COLO668 (cell line): ENCODE measurements at regions not wholly inside any gene's neighbourhood (a gene's known extent, or its start where the extent isn't known, plus 50 kb on each side); places are given as distances from the start of the nearest gene placed in this dataset.
"Not testable (repeated sequence)": the region's sequence is repeated elsewhere in the genome, so short reads cannot be mapped to it uniquely, and the experiment has no call there.

ENCODE experiments used
- DNase-seq: peaks from one replicate; lab custom pipeline; 2025; ENCODE audit not compliant: unreplicated experiment; lab: John Stamatoyannopoulos, UW

DNA sequence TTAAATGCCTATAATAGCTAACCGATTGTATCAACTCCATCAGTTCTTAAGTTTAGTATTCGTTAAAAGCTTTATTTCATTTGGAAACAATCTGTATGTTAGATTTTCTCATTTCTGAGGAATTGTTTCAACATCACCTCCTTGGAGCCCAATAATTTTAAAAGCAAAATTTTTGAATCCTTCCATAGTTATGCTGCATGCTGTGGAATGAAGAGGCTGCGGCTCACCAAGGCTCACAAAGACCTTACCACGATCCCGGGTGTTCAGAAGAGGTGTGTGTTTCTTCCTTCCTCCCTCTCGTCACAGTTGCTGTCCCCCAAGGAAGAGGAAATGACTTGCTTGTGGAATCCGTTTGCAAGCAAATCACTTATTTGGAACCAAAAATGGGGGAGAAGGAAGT lies 143.8 kb downstream of the FGF1 start:
- no peak for DNase-seq

DNA sequence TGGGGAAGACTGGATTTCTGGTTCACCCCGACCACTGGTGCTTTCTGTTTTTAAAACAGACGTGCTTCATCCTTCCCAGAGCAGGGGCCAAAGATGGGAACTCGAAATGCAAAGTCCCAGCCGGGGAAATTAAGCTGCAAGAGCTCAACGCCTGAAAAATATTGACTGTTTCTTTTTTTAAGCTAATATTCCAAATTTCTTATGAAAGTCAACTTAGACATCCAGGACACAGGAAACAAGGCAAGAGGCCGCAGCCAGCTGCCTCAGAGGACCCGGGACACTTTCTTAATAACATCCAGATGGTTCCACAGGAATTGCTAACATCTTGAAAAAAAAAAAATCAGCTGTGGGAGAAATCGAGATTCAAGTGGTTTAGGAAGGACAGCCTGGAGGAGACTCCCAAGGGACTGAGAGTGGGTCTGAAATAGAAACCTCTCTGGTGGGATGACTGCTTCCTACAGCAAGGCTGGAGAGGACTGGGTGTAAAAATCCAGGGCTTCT lies 144.9 kb downstream of the FGF1 start:
- no peak for DNase-seq

DNA sequence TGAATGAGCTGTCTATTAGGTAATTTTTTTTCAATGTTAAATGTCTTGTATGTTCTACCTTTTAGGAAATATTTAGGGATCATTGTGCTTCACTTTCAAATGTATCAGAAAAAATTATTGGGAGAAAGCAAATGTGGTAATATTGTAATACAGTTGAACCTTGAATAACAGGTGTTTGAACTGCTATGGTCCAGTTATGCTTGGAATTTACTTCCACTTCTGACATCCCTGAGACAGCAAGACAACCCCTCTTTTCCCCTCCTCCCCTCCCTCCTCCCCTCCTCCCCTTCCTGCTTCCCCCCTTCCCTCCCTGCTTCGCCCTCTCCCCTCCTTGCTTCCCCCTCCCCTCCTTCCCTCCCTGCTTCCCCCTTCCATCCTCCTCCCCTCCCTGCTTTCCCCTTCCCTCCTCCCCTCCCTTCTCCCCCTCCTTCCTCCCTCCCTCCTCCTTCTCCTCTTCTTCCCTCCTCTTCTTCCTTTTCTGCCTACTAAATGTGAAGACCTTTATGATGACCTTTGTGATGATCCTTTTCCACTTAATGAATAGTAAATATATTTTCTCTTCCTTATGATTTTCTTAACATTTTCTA lies 146.6 kb downstream of the FGF1 start:
- no peak for DNase-seq

DNA sequence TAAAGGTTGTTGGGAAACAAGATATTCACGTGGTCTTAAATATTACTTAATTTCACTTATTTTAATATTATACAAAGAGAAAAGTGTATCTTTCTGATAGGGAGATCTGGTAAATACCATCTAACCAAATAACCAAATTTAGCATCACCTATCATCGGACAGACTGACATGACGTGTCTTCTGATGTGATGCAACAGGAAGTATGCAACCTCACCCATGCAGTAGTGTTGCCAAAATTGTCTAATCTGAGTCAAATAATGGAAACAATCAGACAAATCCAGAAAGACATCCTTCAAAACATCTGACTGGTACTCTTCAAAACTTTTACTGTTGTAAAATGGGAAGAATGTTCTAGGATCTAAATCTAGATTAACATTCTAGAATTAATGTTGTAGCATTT lies 148.0 kb downstream of the FGF1 start:
- DNase-seq = no peak

DNA sequence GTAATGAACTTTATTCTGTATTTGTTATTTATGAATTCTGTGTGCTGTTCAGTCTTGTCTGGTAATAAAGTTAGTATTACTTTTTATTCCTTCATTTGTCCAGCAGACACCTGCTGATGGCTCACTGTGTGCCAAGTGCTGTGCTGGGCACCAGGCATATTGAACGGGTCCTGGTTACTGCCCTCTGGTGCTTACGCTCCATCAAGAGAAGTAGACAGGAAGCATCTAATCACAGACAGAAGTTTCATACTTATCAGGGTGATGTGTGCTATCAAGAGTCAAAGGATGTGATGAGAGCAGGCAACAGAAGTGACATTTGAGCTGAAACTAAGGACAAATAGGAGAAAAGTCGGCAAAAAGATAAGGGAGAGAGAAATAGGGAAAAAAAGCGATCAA lies 153.1 kb downstream of the FGF1 start:
- DNase-seq = no peak

DNA sequence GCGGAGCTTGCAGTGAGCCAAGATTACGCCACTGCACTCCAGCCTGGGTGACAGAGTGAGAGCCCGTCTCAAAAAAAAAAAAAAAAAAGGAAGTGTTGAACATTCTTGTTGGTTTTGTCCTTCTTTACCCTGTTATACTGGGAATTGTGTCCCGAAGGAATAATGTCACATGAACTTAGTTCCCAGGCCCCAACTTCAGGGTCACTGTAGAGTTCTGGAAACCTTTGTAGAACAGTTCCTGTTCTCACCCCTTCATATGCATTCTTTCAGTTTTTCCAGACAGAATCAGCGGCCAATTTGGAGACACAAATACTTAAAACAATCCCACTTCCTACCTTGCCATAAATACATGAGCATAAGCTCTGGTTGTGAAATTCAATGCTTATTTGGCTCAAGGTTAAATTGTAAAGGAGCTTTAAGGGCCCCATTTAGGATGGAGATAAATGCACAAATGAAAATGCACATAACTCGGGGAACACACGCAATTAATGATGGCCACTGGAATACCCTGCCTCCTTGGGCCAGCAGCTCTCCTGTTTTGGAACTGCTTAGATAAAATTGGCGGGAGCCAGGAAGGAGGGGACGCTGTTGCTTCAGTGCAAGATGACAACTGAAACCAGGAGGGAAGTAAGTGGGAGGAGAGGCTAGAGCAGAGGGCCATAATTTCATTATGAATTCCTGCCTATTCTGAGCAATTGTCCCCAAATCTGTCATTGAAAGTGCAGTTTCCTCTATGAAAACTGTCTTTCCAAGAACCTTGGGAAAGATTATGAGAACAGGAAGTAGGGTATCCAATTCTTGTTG lies 153.7 kb downstream of the FGF1 start:
- no peak for DNase-seq

DNA sequence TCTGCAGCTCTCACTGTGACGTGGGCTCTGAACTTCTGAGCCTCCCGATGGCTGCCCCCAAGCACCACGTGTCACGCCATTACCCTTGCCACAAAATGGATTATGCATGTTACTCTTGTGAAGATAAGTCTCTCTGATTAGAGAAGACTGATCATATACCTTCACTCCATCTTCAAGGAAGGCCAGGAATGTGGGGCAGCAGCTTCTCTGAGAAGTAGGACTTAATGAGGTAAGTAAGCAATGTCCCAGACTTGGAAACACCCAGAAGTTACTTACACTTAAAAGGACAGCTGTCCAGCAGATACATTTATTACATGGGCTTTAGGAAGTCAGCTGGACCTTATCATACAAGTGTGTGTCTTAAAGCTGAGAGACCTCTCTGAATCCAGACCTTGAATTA lies 155.0 kb downstream of the FGF1 start:
- no peak for DNase-seq

DNA sequence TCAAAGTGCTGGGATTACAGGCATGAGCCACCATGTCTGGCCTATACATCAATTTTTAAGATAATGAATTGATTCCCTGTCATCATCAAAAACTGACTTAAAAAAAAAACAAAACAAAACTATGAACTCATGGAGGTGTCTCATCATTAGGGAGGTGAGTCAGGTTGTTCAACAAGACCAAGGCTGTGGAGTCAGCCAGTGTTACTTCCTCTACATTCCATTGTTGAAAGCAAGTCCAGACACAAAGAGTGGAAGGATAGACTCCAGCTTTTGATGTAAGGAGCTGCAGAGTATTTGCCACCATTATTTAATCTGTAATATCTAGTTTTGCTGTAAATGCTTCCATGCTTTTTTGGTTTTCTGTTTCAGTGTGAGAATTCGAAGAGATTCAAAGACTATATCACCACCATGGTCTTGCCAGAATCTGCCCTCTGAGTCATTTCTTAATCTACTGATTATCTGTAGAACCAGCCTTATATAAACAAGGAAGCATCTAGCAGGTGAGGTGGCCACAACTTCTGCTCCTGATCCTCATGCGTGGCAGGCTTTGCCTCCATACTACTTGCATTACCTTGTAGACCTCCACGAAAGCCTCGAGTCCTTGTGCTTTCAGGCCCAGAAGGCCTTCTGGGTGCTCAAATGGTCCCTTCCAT lies 156.1 kb downstream of the FGF1 start:
- DNase-seq = no peak

DNA sequence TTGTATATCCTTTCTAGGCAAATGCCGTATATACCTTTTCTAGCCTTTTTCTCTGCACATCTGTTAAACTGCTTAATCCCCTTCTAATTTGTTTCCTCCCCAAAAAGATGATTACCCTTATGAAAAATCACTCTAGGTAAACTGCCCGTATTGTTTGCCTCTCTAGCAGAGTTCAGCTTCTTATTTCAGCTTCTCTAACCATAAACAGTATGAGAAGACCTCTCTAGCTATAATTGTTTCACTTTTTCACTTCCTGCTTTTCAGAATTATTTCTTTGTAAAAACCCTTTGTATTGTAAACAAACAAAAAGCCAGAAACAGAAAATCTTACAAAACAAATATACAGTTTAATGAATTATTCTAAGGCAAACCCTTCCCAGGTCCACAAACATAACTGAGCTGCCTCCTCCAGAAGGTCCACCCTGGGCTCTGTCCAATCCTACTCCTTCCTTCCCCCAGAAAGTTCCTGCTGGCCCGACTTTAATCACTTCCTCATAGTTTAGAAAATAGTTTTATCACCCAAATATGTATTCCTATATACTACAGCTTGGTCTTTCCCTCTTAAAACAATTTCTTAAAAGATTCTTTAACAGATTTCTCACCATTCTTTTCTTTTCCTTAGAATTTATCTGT lies 158.1 kb downstream of the FGF1 start:
- DNase-seq = no peak

DNA sequence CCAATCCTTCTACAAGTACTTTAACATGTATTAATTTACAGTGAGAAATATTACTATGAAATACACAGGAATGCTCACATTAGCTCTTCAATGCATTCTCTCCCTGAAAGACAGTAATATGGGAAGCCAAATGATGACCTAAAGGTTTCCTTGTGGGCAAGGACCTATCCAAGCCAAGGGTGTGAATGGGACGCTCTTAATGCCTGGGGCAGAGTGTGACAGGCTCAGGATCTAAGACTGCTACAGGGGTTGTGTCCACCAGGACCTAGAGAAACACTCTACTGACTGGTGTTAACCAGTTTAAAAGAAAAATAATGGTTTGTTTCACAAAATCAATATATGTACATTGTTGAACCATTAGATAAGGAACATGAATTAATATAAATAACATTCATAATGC lies 158.7 kb downstream of the FGF1 start:
- DNase-seq = no peak

DNA sequence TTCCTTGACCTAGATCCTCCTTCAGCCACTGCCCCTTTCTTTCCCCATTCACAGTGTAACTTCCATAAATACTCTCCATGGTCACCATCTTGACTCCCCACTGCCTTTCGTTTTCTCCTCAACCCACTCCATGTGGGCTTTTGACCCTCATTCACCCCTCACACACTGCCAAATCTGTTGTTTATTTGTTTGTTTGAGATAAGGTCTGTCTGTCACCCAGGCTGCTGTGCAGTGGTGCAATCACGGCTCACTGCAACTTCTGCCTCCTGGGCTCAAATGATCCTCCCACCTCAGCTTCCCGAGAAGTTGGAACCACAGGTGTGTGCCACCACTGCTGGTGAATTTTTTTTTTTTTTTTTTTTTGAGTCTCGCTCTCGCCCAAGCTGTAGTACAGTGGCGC lies 162.9 kb downstream of the FGF1 start:
- DNase-seq = no peak

DNA sequence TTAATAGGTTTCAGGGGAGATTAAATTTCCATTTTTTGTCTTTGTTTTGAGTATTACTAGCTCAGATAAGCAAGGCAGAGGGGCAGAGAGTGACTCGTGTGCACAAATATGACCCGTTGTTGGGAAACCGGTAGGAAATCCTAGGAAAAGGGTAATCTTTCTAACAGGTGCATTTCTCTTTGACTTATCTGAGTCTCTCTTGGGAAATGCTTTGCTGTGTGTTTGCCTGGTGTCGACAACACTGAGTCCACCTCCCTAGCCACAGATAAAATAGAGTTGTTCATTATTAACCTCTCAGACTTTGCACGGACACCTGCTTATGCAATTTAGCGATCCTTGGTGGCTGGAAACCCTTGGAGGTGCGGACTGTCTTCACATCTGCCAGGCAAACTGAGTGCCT lies 164.2 kb downstream of the FGF1 start:
- DNase-seq = no peak

DNA sequence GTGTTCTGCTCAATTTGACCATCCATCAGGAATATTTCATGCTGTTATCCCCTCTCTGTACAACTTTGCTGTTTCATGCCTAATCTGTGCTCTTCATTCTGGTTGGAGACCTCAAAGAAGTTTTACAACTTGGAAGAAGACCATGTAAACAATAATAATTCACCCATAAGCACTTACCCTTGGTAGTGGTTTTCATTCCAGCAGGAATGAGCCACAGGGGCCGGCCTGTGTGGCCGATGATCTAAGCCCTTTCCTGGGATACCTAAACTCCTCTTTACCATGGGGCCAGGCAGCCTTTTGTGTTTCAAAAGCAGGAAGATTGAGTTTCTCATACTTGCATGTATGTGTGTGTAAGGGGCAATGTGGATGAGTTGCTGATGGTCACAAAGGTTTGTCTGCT lies 165.0 kb downstream of the FGF1 start:
- no peak for DNase-seq

DNA sequence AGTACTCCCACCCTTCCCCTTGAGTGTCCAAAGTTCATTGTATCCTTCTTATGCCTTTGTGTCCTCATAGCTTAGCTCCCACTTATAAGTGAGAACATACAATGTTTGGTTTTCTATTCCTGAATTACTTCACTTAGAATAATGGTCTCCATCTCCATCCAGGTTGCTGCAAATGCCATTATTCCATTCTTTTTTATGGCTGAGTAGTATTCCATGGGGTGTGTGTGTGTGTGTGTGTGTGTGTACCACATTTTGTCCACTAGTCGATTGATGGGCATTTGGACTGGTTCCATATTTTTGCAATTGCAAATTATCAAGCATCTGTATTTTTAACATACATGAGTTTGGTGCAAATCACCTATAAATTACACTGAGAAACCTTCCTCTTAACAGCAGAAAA lies 166.0 kb downstream of the FGF1 start:
- not testable (repeated sequence) for DNase-seq

DNA sequence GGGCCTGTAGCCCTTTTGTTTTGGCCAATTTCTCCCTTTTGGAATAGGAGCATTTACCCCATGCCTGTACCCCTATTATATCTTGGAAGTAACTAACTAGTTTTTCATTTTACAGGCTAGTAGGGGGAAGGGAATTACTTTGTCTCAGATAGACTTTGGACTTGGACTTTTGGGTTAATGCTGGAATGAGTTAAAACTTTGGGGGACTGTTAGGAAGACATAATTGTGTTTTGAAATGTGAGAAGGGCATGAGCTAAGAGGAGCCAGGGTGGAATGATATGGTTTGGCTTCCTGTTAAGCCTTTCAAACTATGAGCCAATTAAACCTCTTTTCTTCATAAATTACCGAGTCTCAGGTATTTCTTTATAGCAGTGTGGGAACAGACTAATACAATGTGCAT lies 168.1 kb downstream of the FGF1 start:
- no peak for DNase-seq

DNA sequence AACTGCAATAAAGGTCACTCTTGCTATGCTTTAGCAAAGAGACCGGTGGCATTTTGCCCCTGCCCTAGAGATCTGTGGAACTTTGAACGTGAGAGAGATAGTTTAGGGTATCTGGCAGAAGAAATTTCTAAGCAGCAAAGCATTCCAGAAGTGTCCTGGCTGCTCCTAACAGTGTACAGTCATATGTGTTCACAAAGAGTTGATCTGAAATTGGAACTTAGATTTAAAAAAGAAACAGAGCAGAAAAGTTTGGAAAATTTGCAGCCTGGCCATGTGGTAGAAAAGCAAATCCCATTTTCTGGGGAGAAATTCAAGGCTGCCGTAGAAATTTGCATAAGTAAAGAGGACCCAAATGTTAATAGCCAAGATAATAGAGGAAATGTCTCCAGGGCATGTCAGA lies 169.2 kb downstream of the FGF1 start:
- no peak for DNase-seq

DNA sequence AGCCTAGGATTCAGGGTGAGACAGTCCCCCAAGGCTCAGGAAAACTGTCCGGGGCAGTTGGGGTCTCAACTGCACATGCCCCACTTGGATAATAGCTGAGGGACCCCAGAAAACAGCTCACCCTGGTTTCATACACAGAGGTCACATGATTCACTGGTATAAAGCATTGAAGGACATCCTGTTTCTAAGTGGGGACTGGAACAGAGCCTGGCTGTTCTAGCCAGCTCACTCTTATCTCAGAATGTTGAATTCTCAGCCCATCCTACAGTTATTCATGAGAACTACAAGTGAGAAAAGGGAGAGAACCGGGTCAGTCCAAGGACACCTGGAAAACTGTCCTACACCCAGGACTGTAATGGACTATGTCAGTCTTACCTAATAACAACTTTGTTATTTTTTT lies 170.9 kb downstream of the FGF1 start:
- no peak for DNase-seq

DNA sequence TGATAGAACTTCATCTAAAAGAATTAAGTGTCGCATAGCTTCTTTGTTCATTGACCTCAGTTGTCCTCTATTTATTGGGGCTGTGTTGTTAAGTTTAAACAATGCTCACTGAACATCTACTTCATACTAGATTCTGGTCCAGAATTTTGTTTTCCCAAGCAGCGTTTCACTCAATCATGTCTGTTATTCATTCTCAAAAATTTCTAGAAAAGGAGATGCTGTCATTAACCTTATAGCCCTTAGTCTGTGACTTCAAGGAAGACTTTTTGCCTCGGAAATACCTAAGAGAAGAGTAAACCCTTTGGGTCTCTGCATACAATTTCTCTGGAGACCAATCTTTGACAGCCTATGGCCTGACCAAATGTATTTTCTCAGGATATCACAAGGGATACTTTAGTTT lies 171.7 kb downstream of the FGF1 start:
- DNase-seq = no peak

DNA sequence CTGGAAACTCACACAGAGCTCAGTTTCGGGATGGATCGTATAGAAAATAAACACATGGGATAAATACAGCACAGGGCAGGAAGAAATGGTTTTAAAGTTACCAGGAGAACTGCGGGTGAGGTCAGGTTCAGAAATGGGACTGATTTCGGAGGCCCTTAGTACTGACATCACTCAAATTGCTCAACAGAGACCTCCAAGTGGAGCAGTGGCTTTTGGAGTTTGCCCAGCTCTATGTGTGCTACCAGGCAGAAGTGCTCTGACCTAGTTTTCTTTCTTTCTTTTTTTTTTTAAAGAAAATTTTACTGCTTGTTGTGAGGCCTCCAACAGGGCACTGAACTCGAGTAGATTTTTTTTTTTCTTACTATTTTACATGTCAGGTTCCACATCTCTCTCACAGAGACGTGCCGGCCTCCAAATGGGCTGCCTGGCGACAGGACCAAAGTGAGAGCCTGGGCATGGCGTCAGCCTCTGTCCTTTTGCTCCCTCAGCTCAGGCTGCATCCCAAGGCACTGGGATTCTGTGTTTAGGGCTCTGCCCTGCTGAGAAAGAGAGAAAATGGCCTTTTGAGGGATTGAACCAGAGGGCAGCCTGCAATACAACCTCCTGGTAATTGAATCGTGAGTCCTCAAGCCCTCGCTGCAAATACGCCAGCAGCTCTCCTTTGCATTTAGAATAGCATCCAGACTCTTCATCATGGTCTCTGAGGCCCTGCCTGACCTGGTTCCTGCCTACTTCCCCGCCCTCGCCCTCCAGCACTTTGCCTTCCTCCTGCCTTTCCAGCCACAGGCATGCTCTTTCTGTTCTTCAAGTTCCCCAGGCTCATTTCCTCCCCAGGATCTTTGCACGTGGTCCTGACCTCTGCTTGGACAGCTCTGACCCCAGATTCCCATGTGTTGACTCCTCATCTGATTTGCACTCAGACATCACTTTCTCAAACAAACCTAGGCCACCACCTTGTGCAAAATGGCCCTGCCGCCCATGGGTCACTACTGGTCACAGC lies 173.5 kb downstream of the FGF1 start:
- DNase-seq = no peak

DNA sequence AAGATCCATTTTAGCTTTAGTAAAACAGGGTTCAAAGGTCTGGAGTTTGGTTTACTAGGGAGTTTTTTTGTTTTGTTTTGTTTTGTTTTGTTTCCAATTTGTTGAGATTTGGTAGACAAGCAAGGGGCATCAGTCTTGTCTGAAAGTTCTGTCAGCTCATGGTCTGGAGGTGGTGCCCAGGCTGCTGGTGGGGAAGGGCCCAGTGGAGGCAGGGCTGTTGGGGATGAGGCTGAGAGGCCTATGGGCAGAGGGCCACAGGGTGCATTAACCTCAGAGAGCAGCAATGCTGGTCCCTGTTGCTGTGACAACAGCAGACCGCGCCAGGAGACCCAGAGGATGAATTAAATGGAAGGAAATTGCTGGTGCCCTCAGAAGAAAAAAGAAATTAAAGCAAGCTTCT lies 174.5 kb downstream of the FGF1 start:
- no peak for DNase-seq

DNA sequence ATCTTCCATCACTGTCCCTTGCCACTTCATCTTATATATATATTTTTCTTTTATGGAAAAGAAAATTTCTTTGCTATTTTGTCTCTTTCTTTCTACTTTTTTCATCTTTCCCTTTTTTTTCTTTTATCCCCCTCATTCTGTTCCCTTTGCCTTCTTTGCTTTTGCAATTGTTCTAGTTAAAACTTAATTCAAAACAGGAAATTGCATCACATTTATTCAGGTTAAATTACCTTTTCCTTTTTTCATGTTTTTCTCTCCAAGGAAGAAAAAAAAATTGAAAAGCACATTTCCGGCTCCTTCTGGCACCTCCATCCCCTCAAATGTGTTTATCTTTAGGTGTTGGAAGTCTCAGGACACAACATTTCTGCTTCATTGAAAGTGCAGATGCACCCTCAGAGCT lies 176.9 kb downstream of the FGF1 start:
- no peak for DNase-seq
